ENCODE measurements at regions not wholly inside any gene's neighbourhood (a gene's known extent, or its start where the extent isn't known, plus 50 kb on each side); places are given as distances from the start of the nearest gene placed in this dataset.
"Not testable (repeated sequence)": the region's sequence is repeated elsewhere in the genome, so short reads cannot be mapped to it uniquely, and the experiment has no call there.

DNA sequence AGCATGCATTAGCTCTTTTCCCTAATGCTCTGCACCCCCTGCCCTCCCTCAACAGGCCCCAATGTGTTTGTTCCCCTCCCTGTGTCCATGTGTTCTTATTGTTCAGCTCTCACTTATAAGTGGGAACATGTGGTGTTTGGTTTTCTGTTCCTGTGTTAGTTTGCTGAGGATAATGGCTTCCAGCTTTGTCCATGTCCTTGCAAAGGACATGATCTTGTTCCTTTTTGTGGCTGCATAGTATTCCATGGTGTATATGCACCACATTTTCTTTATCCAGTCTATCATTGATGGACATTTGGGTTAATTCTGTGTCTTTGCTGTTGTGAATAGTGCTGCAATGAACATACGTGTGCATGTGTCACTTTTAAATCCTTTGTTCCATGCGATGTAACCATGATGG lies 363.0 kb downstream of the SRGAP2C start:
- H3K4me3 Mint-ChIP-seq, H3K27me3 Mint-ChIP-seq, H3K36me3 Mint-ChIP-seq, ATAC-seq, POLR2A ChIA-PET, DNase-seq, H3K9me3 Mint-ChIP-seq: not testable (repeated sequence)
- Mint-ChIP-seq H3K4me1 (peaks cover 17 to 36% (median 31%) of the 10 kb centered on the region in 4 donors), H3K27ac (peak overlapping the region in 4 of 10 donors; percentile 0 to 57 (median 26))

DNA sequence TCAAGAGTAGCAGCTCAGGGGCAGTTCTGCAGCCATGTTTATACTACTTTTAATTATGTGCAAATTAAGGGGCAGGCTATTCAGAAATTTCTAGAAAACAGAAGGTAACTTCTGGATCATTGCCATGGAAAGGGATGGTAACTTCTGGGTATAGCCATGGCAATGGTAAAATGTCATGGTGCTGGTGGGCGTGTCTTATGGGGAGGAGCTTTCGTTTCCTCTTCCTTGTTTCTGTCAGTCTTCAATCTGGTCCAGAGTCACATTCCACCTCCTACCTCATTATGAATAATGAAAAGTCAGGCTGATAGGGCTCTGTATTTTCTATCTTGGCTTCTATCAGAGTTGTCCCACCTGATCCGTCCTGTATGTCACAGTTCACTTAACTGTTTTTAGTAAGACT lies 366.0 kb downstream of the SRGAP2C start:
- not testable (repeated sequence) for H3K36me3 Mint-ChIP-seq, ATAC-seq, H3K27me3 Mint-ChIP-seq, H3K9me3 Mint-ChIP-seq, DNase-seq
- Mint-ChIP-seq H3K4me3 (peak overlapping the region in 5 of 10 donors; percentile 15 to 55 (median 34)), H3K27ac (peak overlapping the region; percentile 22 to 90 (median 43)), H3K4me1 (peaks cover 17 to 48% (median 43%) of the 10 kb centered on the region in 4 donors)
- POLR2A ChIA-PET, result interaction anchor here (1.2 to 4.2 kb wide), 2 partner anchors 32 to 36 kb away, joined by 4 to 18 read pairs; no protein-coding TSS in a partner anchor

GRCh38 chr1:121551491-121551890 lies 366.7 kb downstream of the SRGAP2C start:
- peak overlapping the region in 8 of 10 donors; percentile 1 to 83 (median 38) for H3K4me3 Mint-ChIP-seq
- H3K36me3 Mint-ChIP-seq, H3K27me3 Mint-ChIP-seq, H3K9me3 Mint-ChIP-seq: not testable (repeated sequence)
- DNase-seq, result peak in 6 of 10 donors; percentile 17 to 73 (median 44)
- POLR2A ChIA-PET, result interaction anchor here (1.2 to 4.2 kb wide), 2 partner anchors 32 to 35 kb away, joined by 4 to 18 read pairs; no protein-coding TSS in a partner anchor
- H3K4me1 Mint-ChIP-seq, result peaks cover 17 to 48% (median 43%) of the 10 kb centered on the region in 4 donors
- peak overlapping the region in 8 of 10 donors; percentile 3 to 90 (median 68) for H3K27ac Mint-ChIP-seq
- ATAC-seq, result peak; percentile 93 to 95

DNA sequence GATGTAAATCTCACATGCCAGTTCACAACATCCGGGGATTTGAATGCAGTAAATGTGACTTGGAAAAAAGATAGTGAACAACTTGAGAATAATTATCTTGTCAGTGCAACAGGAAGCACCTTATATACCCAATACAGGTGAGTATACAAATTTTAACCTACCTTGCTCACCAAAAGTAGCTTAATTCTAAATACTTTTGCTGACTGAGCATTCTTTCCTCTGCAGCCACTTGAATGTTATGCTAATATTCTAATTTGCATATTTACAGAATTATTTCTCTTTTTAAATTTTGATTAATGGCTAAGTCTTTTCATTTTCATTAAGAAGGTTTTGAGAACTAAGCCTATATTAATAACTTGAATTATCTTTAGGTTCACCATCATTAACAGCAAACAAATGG lies 371.8 kb downstream of the SRGAP2C start:
- ATAC-seq, H3K27me3 Mint-ChIP-seq, H3K36me3 Mint-ChIP-seq, H3K4me3 Mint-ChIP-seq, DNase-seq, POLR2A ChIA-PET, H3K9me3 Mint-ChIP-seq, H3K27ac Mint-ChIP-seq: not testable (repeated sequence)
- peaks cover 12 to 37% (median 26%) of the 10 kb centered on the region in 4 donors for H3K4me1 Mint-ChIP-seq

DNA sequence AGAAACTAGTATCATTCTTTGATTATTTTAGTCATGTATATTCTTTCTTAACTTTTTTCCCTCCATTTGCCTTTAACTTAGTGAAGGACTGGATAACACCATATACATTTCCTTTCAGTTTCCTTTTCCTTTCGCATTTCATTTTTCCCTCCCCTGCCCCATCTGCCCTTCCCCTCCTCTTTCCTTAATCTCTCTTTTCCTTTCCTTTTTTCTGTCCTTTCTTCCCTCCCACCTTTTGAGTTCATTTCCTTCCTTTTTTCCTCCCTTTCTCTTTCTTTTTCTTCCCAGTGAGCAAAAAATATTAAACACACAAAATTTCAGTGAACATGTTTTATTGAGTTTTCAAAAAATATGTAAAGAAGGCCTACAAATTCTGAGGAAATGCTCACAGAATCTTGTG lies 373.3 kb downstream of the SRGAP2C start:
- H3K9me3 Mint-ChIP-seq, POLR2A ChIA-PET, ATAC-seq: not testable (repeated sequence)

GRCh38 chr1:121558514-121558913 lies 373.7 kb downstream of the SRGAP2C start:
- DNase-seq (no peak), ATAC-seq (no peak)
- Mint-ChIP-seq H3K27ac (peak overlapping the region in 2 of 10 donors; percentile 41 to 63), H3K36me3 (peaks cover 0 to 2% (median 0%) of the 10 kb centered on the region in 3 donors), H3K4me3 (no peak overlapping the region), H3K4me1 (peaks cover 4 to 19% (median 10%) of the 10 kb centered on the region in 4 donors), H3K9me3 (no peaks in the 10 kb centered on the region), H3K27me3 (no peaks in the 10 kb centered on the region)
- POLR2A ChIA-PET, result no interaction called here

More for the DNA sequence above, 373.3 kb downstream of the SRGAP2C start:
- not testable (repeated sequence) for H3K27me3 Mint-ChIP-seq, DNase-seq, H3K36me3 Mint-ChIP-seq
- Mint-ChIP-seq H3K4me1 (peaks cover 4 to 23% (median 12%) of the 10 kb centered on the region in 4 donors), H3K27ac (peak overlapping the region in 5 of 10 donors; percentile 18 to 63 (median 41)), H3K4me3 (peak overlapping the region in 4 of 10 donors; percentile 22 to 27 (median 22))

DNA sequence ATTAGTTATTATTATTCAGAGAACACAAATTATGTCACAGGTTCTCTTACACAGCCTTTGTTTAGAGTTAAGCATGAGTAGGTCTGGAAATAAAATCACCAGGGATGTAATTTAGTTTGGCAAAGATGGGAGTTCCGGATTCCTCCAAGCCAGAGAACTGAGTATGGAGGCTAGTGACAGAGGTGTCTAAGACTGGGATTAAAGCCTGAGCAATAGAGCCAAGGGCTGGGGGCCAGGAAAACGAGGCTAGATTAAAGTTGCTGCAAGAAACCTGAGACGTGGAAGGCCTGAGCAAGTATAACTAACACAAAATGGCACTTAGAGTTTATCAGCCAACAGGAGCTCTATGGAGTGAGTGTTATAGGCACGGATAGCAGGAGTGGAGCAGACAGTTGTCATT lies 381.6 kb downstream of the SRGAP2C start:
- peaks cover 0 to 8% (median 7%) of the 10 kb centered on the region in 4 donors for H3K4me1 Mint-ChIP-seq
- no peaks in the 10 kb centered on the region for H3K9me3 Mint-ChIP-seq
- H3K36me3 Mint-ChIP-seq, result peaks cover 2 to 6% (median 5%) of the 10 kb centered on the region in 3 donors
- ATAC-seq (no peak), DNase-seq (no peak)
- no peaks in the 10 kb centered on the region for H3K27me3 Mint-ChIP-seq
- H3K27ac Mint-ChIP-seq, result no peak overlapping the region
- POLR2A ChIA-PET, result no interaction called here
- no peak overlapping the region for H3K4me3 Mint-ChIP-seq

DNA sequence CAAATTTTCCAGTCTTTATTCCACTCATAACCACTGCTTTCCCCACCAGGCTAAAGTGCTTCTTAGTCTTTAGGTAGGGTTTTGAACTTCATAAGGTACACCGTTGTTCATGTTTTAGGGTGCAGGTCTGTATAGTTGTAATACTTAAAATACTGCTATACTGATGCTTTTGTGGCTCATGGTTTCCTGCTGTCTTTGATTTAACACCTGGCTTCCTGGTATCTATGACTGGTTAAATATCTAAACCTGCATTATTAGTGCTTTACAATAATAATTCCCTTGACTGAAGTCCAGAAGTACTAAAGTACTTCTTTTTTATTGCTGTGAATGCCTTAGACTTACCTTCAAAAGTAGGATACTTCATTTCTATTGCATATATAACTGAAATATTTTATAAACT lies 384.7 kb downstream of the SRGAP2C start:
- no peak for DNase-seq
- Mint-ChIP-seq H3K27me3 (no peaks in the 10 kb centered on the region), H3K36me3 (peaks cover under 1 to 9% (median 2%) of the 10 kb centered on the region in 3 donors), H3K27ac (peak overlapping the region in 2 of 10 donors; percentile 13 to 49), H3K4me3 (no peak overlapping the region), H3K4me1 (peaks cover 0 to 8% (median 7%) of the 10 kb centered on the region in 4 donors), H3K9me3 (no peaks in the 10 kb centered on the region)
- POLR2A ChIA-PET, result no interaction called here
- ATAC-seq, result no peak

- H3K36me3 Mint-ChIP-seq, result peaks cover 2 to 26% (median 6%) of the 10 kb centered on the region in 3 donors
- DNase-seq, H3K27ac Mint-ChIP-seq, H3K4me3 Mint-ChIP-seq, POLR2A ChIA-PET, H3K4me1 Mint-ChIP-seq, ATAC-seq, H3K27me3 Mint-ChIP-seq: not testable (repeated sequence)
- peaks cover 0 to 29% (median 7%) of the 10 kb centered on the region in 9 donors for H3K9me3 Mint-ChIP-seq
These were observed 389.2 kb downstream of the SRGAP2C start for GRCh38 chr1:121573881-121574504.

DNA sequence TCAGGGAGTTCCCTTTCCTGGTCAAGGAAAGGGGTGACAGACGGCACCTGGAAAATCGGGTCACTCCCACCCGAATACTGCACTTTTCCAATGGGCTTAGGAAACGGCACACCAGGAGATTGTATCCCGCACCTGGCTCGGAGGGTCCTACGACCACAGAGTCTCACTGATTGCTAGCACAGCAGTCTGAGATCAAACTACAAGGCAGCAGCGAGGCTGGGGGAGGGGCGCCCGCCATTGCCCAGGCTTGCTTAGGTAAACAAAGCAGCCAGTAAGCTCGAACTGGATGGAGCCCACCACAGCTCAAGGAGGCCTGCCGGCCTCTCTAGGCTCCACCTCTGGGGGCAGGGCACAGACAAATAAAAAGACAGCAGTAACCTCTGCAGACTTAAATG lies 389.7 kb downstream of the SRGAP2C start:
- H3K4me1 Mint-ChIP-seq, H3K4me3 Mint-ChIP-seq, H3K27ac Mint-ChIP-seq, POLR2A ChIA-PET, H3K27me3 Mint-ChIP-seq, DNase-seq, ATAC-seq: not testable (repeated sequence)
- Mint-ChIP-seq H3K36me3 (peaks cover 2 to 26% (median 6%) of the 10 kb centered on the region in 3 donors), H3K9me3 (peaks cover 0 to 29% (median 7%) of the 10 kb centered on the region in 9 donors)

GRCh38 chr1:121582898-121583297 lies 398.1 kb downstream of the SRGAP2C start:
- peaks cover 16 to 63% (median 30%) of the 10 kb centered on the region in 9 donors for H3K9me3 Mint-ChIP-seq
- POLR2A ChIA-PET, DNase-seq, ATAC-seq, H3K27me3 Mint-ChIP-seq, H3K4me3 Mint-ChIP-seq: not testable (repeated sequence)
- H3K36me3 Mint-ChIP-seq, result peaks cover 0 to 41% (median 36%) of the 10 kb centered on the region in 3 donors
- H3K4me1 Mint-ChIP-seq, result peaks cover 9 to 22% (median 17%) of the 10 kb centered on the region in 4 donors
- H3K27ac Mint-ChIP-seq, result peak overlapping the region in 1 of 10 donors; percentile 52

GRCh38 chr1:121586369-121587229 lies 401.8 kb downstream of the SRGAP2C start:
- peaks cover 0 to 36% (median 31%) of the 10 kb centered on the region in 3 donors for H3K36me3 Mint-ChIP-seq
- ATAC-seq, result peak; percentile 22 to 23
- peaks cover 9 to 28% (median 21%) of the 10 kb centered on the region in 4 donors for H3K4me1 Mint-ChIP-seq
- peaks cover 16 to 48% (median 30%) of the 10 kb centered on the region in 9 donors for H3K9me3 Mint-ChIP-seq
- H3K27ac Mint-ChIP-seq, result peak overlapping the region in 9 of 10 donors; percentile 28 to 89 (median 71)
- H3K4me3 Mint-ChIP-seq, result peak overlapping the region in 9 of 10 donors; percentile 2 to 81 (median 52)
- POLR2A ChIA-PET, result interaction anchor here (1.2 kb wide), 2 partner anchors 36 to 67 kb away, joined by 4 to 6 read pairs; no protein-coding TSS in a partner anchor
- peak in 7 of 10 donors; percentile 1 to 62 (median 16) for DNase-seq
- H3K27me3 Mint-ChIP-seq, result no peaks in the 10 kb centered on the region

Data from naive thymus-derived CD8-positive, alpha-beta T cell (primary cell).